Hepatocyte (in vitro differentiated cells): ENCODE measurements at regions not wholly inside any gene's neighbourhood (a gene's known extent, or its start where the extent isn't known, plus 50 kb on each side); places are given as distances from the start of the nearest gene placed in this dataset.

ENCODE experiments used
- DNase-seq: peaks from one replicate; pipeline ENCODE4 v3.0.0-alpha.2; 2016; ENCODE audit warnings: low spot score
- H2AFZ ChIP-seq: fragments of 200-600 bp; sonication (generic); 2 replicates; pipeline ENCODE4 v1.6.0; 2016; ENCODE audit warnings: antibody characterized with exemption, mild to moderate bottlenecking
- H3K27ac ChIP-seq: fragments of 200-600 bp; sonication (generic); 2 replicates; pipeline ENCODE4 v1.5.1; 2016; ENCODE audit warnings: mild to moderate bottlenecking
- H3K27me3 ChIP-seq: fragments of 200-600 bp; sonication (generic); 2 replicates; pipeline ENCODE4 v1.6.1; 2016
- H3K36me3 ChIP-seq: fragments of 200-600 bp; sonication (generic); replicated peaks from 2 replicates; pipeline ENCODE4 v1.5.1; 2016; ENCODE audit warnings: low read depth; ENCODE audit not compliant: insufficient read depth
- H3K4me1 ChIP-seq: fragments of 200-600 bp; sonication (generic); 2 replicates; pipeline ENCODE4 v1.5.1; 2016; ENCODE audit warnings: mild to moderate bottlenecking, moderate library complexity; ENCODE audit not compliant: insufficient read depth
- H3K4me2 ChIP-seq: fragments of 200-600 bp; sonication (generic); 2 replicates; pipeline ENCODE4 v1.6.0; 2016
- H3K4me3 ChIP-seq: fragments of 200-600 bp; sonication (generic); 2 replicates; pipeline ENCODE4 v1.5.1; 2016; ENCODE audit warnings: mild to moderate bottlenecking
- H3K79me2 ChIP-seq: fragments of 200-600 bp; sonication (generic); 2 replicates; pipeline ENCODE4 v1.6.0; 2017; ENCODE audit warnings: mild to moderate bottlenecking
- H3K9me2 ChIP-seq: fragments of 200-600 bp; sonication (generic); replicated peaks from 2 replicates; pipeline ENCODE4 v1.6.0; 2017; ENCODE audit warnings: mild to moderate bottlenecking; ENCODE audit not compliant: insufficient read depth
- H3K9me3 ChIP-seq: fragments of 200-600 bp; sonication (generic); 2 replicates; pipeline ENCODE4 v1.5.1; 2016; ENCODE audit warnings: low read depth, mild to moderate bottlenecking
- H4K20me1 ChIP-seq: fragments of 200-600 bp; sonication (generic); 2 replicates; pipeline ENCODE4 v1.6.0; 2016; ENCODE audit warnings: mild to moderate bottlenecking; ENCODE audit not compliant: insufficient read depth, poor library complexity, severe bottlenecking
- CTCF ChIP-seq: fragments of 200-600 bp; sonication (generic); IDR thresholded peaks from 2 replicates; pipeline ENCODE4 v1.5.1; 2016; ENCODE audit warnings: antibody characterized with exemption, mild to moderate bottlenecking; ENCODE audit not compliant: poor library complexity
- EZH2 ChIP-seq: fragments of 200-600 bp; sonication (generic); IDR thresholded peaks from 2 replicates; pipeline ENCODE4 v1.6.1; 2016; ENCODE audit warnings: antibody characterized with exemption, mild to moderate bottlenecking, borderline replicate concordance
- EZH2phosphoT487 ChIP-seq: fragments of 200-600 bp; sonication (generic); IDR thresholded peaks from one replicate; pipeline ENCODE4 v1.6.1; 2018; ENCODE audit warnings: antibody characterized with exemption, mild to moderate bottlenecking, low read depth, moderate library complexity; ENCODE audit not compliant: unreplicated experiment, severe bottlenecking
- WGBS: methylation state at CpG from one replicate; pipeline ENCODE4 v1.1.6; 2016; ENCODE audit warnings: low lambda C conversion rate; ENCODE audit errors: missing lambda C conversion rate; 5-methylcytosine and 5-hydroxymethylcytosine counted together

GRCh38 chr6:109285366-109285765, 96.9 kb downstream of the CD164 start:
- Histone ChIP-seq H3K36me3 (no peaks in the 10 kb centered on the region), H3K9me2 (no peaks in the 10 kb centered on the region), H3K27me3 (no peaks in the 10 kb centered on the region), H4K20me1 (no peaks in the 10 kb centered on the region), H3K4me3 (no peak overlapping the region), H2AFZ (no peak overlapping the region), H3K4me2 (no peak overlapping the region), H3K79me2 (no peaks in the 10 kb centered on the region), H3K9me3 (no peaks in the 10 kb centered on the region), H3K27ac (no peak overlapping the region), H3K4me1 (no peaks in the 10 kb centered on the region)
- DNase-seq = no peak
- WGBS = 80% methylated on average over 3 of the region's 3 CpGs
- TF ChIP-seq EZH2phosphoT487 = no peak
- TF ChIP-seq EZH2 = no peak
- TF ChIP-seq CTCF = no peak

GRCh38 chr6:109284675-109285074, 97.6 kb downstream of the CD164 start:
- TF ChIP-seq EZH2phosphoT487 (no peak), CTCF (no peak), EZH2 (no peak)
- Histone ChIP-seq H4K20me1 (no peaks in the 10 kb centered on the region), H3K4me2 (no peak overlapping the region), H3K4me3 (no peak overlapping the region), H2AFZ (no peak overlapping the region), H3K27me3 (no peaks in the 10 kb centered on the region), H3K79me2 (no peaks in the 10 kb centered on the region), H3K36me3 (no peaks in the 10 kb centered on the region), H3K4me1 (no peaks in the 10 kb centered on the region), H3K9me2 (no peaks in the 10 kb centered on the region), H3K9me3 (no peaks in the 10 kb centered on the region), H3K27ac (no peak overlapping the region)
- no peak for DNase-seq
- 84% methylated on average over 2 of the region's 2 CpGs for WGBS

GRCh38 chr6:109282756-109283155, 99.5 kb downstream of the CD164 start:
- Histone ChIP-seq H2AFZ (no peak overlapping the region), H3K79me2 (no peaks in the 10 kb centered on the region), H3K4me2 (no peak overlapping the region), H3K4me3 (no peak overlapping the region), H3K27ac (no peak overlapping the region), H3K27me3 (no peaks in the 10 kb centered on the region), H4K20me1 (no peaks in the 10 kb centered on the region), H3K4me1 (no peaks in the 10 kb centered on the region), H3K36me3 (no peaks in the 10 kb centered on the region), H3K9me3 (no peaks in the 10 kb centered on the region), H3K9me2 (no peaks in the 10 kb centered on the region)
- DNase-seq = no peak
- WGBS = 93% methylated on average over 2 of the region's 2 CpGs
- TF ChIP-seq EZH2 (no peak), EZH2phosphoT487 (no peak), CTCF (no peak)

- Histone ChIP-seq H3K79me2 (no peaks in the 10 kb centered on the region), H2AFZ (no peak overlapping the region)
- 100% methylated on average over 1 of the region's 1 CpG for WGBS
Measured at GRCh38 chr6:109279628-109280027, 102.6 kb downstream of the CD164 start.

More at GRCh38 chr6:109279628-109280027, 102.6 kb downstream of the CD164 start:
- Histone ChIP-seq H3K9me3 (no peaks in the 10 kb centered on the region), H3K27me3 (no peaks in the 10 kb centered on the region), H4K20me1 (no peaks in the 10 kb centered on the region), H3K36me3 (no peaks in the 10 kb centered on the region), H3K4me1 (no peaks in the 10 kb centered on the region), H3K9me2 (no peaks in the 10 kb centered on the region), H3K4me2 (no peak overlapping the region), H3K4me3 (no peak overlapping the region), H3K27ac (no peak overlapping the region)
- no peak for DNase-seq
- no peak for TF ChIP-seq CTCF
- no peak for TF ChIP-seq EZH2
- TF ChIP-seq EZH2phosphoT487 = no peak
